ENCODE measurements at regions not wholly inside any gene's neighbourhood (a gene's known extent, or its start where the extent isn't known, plus 50 kb on each side); places are given as distances from the start of the nearest gene placed in this dataset.
"Not testable (repeated sequence)": the region's sequence is repeated elsewhere in the genome, so short reads cannot be mapped to it uniquely, and the experiment has no call there.

- no peak for DNase-seq (ENCODE audit: low spot score)
Observed at GRCh38 chr21:41611441-41611840, 103.5 kb upstream of the TMPRSS2 start.

- DNase-seq (ENCODE audit: low spot score), result not testable (repeated sequence)
Observed at GRCh38 chr21:41610840-41611115, 102.8 kb upstream of the TMPRSS2 start.

- no peak for DNase-seq (ENCODE audit: low spot score)
Observed at GRCh38 chr21:41610042-41610839, 102.3 kb upstream of the TMPRSS2 start.

DNA sequence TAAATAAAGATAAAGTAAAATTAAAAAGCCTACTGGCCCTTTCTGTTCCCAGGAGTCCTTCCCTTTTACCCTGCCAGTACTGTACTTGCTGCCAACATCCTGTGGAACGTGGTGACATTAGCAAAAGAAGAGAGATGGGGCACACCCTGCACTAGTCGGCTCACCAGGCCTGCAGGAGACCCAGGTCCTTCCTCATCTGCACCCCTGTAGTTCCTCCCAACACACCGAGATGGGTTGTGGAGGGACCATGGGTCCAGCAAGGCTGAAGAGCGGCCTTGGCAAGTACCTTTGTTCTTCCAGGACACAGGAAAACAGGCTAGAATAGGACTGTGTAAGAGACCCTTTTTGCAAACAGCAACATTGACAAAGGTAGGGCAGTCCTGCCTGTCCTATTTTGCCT is 98.7 kb upstream of the TMPRSS2 start:
- no peak for DNase-seq (ENCODE audit: low spot score)

DNA sequence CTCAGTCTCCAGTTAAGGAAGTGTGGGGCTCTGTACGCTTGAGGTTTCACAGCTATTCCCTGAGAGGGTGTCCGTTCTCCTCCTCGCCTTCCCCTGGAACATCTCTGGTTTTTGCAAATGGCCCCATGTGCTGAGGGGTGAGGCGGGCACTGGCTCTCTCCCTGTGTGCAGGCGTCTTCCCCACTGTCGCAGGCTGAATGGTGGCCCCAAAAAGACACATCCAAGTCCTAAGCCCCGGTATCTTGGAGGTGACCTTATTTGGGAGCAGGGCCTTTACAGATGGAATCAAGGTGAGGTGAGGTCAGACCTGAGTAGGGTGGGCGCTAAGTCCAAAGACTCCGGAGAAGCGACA is 98.0 kb upstream of the TMPRSS2 start:
- DNase-seq (ENCODE audit: low spot score), result no peak

GRCh38 chr21:41605178-41605933 is 97.4 kb upstream of the TMPRSS2 start:
- DNase-seq (ENCODE audit: low spot score), result no peak

DNA sequence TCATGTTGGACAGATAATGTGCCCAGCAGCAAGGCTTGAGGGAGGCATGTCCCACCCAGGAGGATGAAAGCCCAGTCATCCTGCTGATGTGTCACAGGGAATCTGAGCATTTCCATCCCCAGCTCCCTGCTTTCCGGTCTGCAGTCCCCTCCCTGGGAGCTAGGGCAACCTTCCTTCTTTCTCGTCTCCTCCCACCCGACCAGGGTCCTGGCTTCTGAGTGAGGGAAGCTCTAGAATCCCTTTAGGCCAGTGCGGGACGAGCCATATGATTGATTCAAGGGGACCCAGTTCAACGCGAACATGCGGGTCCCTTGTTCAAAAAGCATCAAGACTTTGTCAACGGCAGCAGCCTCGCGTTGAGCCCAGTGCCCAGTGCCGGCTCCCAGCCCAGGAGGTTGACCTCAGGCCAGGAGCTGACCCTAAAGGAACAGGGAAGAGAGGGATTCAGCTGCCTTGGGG is 96.7 kb upstream of the TMPRSS2 start:
- no peak for DNase-seq (ENCODE audit: low spot score)

GRCh38 chr21:41603476-41603875 is 95.5 kb upstream of the TMPRSS2 start:
- no peak for DNase-seq (ENCODE audit: low spot score)

GRCh38 chr21:41602531-41602930 is 94.6 kb upstream of the TMPRSS2 start:
- DNase-seq (ENCODE audit: low spot score), result no peak

GRCh38 chr21:41601573-41602368 is 93.8 kb upstream of the TMPRSS2 start:
- DNase-seq (ENCODE audit: low spot score), result no peak

DNA sequence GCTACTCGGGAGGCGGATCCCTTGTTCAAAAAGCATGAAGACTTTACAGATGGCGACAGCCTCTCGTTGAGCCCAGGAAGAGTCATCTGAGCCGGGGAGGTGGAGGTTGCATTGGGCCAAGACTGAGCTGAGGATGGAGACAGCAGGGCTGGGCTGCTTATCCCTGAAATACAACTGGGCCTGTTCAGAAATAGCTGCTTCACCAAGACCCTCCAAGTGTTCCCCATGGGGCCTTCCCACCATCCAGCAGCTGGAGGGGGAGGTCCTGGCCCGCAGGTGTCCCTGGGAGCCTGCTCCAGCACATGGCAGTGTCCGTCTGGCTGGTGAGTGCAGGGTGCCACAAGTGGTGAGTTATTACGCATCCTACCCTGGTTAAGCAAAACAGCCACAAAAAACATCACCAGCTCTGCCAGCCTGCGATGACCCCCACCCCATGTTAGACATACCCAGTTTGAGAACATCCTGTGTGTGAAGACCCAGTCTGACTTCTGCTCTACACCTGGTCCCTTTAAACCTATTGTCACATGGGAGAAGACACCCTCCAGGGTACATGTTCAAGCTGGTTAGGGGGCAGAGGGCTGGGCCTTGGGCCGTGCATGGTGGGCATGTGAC is 93.1 kb upstream of the TMPRSS2 start:
- no peak for DNase-seq (ENCODE audit: low spot score)

DNA sequence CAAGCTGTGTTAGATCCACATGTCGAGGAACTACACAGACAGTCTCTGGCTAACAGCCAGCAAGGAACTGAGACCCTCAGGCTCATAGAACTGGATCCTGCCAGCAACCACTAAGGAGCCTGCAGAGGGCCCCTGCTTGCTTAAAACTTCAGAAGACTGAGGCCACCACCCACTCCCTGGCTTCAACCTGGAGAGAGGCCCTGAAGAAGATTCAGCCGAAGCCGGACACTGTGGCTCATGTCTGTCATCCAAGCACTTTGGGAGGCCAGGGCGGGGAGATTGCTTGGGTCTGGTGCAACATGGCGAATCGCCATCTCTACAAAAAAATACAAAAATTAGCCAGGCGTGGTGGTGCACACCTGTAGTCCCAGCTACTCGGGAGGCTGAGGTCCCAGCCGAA is 92.6 kb upstream of the TMPRSS2 start:
- no peak for DNase-seq (ENCODE audit: low spot score)

DNA sequence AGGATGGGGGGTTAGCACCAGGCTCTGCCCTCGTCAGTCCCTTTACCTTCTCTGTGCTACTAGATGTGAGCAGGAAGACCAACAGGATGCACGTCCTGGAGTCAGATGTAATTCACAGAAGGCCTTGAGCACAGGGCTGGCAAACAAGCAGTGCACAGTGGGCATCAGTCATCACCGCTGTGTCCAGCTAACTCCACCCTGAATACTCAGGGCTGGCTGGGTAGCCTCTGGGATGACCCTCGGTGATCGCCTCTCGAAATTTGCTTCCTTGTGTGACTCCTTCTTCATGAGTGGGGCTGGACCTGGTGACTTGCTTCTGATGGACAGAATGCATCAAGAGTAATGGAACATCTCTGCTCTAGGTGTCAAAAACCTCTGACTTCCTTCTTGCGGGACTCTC is 92.2 kb upstream of the TMPRSS2 start:
- DNase-seq (ENCODE audit: low spot score), result no peak

- no peak for DNase-seq (ENCODE audit: low spot score)
Observed at GRCh38 chr21:41598561-41599431, 90.8 kb upstream of the TMPRSS2 start.

- DNase-seq (ENCODE audit: low spot score), result no peak
Observed at GRCh38 chr21:41597811-41598231, 89.9 kb upstream of the TMPRSS2 start.

DNA sequence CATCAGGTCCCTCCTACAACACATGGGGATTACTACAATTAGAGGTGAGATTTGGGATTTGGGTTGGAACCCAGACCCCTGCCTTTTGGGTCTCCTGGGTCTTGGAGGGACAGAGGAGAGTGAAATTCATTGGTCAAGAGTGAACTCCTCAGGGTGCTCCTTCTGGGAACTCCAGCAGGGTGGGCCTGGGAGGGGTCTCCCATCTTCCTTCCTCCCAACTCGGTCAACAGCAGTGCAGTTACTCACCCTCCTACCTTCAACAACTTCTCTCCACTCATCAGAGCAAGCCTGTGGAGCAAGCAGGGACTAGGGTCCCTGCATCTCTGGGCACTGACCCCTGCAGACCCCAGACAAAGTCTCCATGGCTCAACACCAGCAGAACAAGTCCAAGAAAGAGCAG is 89.3 kb upstream of the TMPRSS2 start:
- no peak for DNase-seq (ENCODE audit: low spot score)

DNA sequence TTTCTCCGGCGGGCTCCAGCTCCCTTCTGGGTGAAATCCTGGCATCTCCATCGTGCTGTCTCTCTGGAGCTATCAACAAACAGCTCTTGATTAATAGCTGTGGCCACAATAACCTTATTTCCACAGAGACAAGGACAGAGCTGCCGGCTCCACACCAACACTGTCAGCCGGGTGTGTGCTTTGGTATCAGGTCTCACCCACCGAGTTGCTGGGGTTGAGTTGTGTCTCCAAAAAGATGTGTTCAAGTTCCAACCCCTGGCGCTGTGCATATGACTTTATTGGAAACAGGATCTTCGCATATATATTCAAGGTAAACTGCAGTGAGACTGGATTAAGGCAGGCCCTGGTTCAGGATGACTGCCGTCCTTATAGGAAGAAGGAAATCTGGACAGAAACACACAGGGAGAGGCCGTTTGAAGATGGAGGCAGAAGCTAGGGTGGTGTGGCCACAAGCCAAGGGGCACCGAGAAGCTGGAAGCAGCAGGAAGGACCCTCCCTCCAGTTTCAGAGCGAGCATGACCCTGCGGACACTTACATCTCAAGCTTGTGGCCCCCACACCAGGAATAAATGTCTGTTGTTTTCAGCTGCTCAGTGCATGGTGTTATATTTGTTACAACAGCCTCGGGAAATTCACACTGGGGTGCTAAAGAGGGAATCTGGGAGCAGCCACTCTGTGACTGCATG is 88.4 kb upstream of the TMPRSS2 start:
- no peak for DNase-seq (ENCODE audit: low spot score)

- DNase-seq (ENCODE audit: low spot score), result no peak
Observed at GRCh38 chr21:41594268-41594667, 86.3 kb upstream of the TMPRSS2 start.

DNA sequence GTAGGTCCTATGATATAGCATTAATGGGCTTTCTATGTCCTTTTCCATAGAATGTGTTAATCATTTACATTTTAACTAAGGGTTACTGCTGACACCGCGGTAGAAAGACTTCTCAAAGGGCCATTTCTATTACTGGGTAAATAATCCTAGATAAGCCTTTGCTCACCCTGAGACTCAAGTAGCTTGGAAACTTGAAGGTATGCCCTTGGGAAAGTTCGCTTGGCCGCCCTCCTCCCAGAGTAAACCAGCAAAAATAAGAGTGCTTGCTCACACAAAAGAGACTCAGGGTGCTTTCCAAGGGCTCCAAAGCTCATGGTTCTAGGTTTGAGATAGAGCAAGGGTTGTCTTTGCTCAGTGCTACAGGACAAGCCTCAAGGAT is 85.8 kb upstream of the TMPRSS2 start:
- no peak for DNase-seq (ENCODE audit: low spot score)

GRCh38 chr21:41593051-41593759 is 85.2 kb upstream of the TMPRSS2 start:
- no peak for DNase-seq (ENCODE audit: low spot score)
